ENCODE measurements at regions not wholly inside any gene's neighbourhood (a gene's known extent, or its start where the extent isn't known, plus 50 kb on each side); places are given as distances from the start of the nearest gene placed in this dataset.
"Not testable (repeated sequence)": the region's sequence is repeated elsewhere in the genome, so short reads cannot be mapped to it uniquely, and the experiment has no call there.

GRCh38 chr14:71606064-71606463 lies 326.2 kb upstream of the RGS6 start:
- no peak for DNase-seq (ENCODE audit: low read depth)

GRCh38 chr14:71606575-71606974 lies 325.7 kb upstream of the RGS6 start:
- DNase-seq (ENCODE audit: low read depth): no peak

- DNase-seq (ENCODE audit: low read depth): no peak
Measured at GRCh38 chr14:71607056-71607455, 325.2 kb upstream of the RGS6 start.

- no peak for DNase-seq (ENCODE audit: low read depth)
Measured at GRCh38 chr14:71610149-71610548, 322.1 kb upstream of the RGS6 start.

- DNase-seq (ENCODE audit: low read depth): no peak
Measured at GRCh38 chr14:71610797-71611196, 321.4 kb upstream of the RGS6 start.

GRCh38 chr14:71613168-71613567 lies 319.1 kb upstream of the RGS6 start:
- DNase-seq (ENCODE audit: low read depth): no peak

- DNase-seq (ENCODE audit: low read depth): no peak
Measured at GRCh38 chr14:71616013-71616412, 316.2 kb upstream of the RGS6 start.

GRCh38 chr14:71618047-71618446 lies 314.2 kb upstream of the RGS6 start:
- no peak for DNase-seq (ENCODE audit: low read depth)

- no peak for DNase-seq (ENCODE audit: low read depth)
Measured at GRCh38 chr14:71618716-71619115, 313.5 kb upstream of the RGS6 start.

GRCh38 chr14:71619472-71619871 lies 312.8 kb upstream of the RGS6 start:
- no peak for DNase-seq (ENCODE audit: low read depth)

GRCh38 chr14:71620401-71620800 lies 311.8 kb upstream of the RGS6 start:
- no peak for DNase-seq (ENCODE audit: low read depth)

- no peak for DNase-seq (ENCODE audit: low read depth)
Measured at GRCh38 chr14:71621276-71621675, 311.0 kb upstream of the RGS6 start.

- DNase-seq (ENCODE audit: low read depth): no peak
Measured at GRCh38 chr14:71621980-71622605, 310.1 kb upstream of the RGS6 start.

GRCh38 chr14:71623939-71624338 lies 308.3 kb upstream of the RGS6 start:
- DNase-seq (ENCODE audit: low read depth): no peak

- DNase-seq (ENCODE audit: low read depth): no peak
Measured at GRCh38 chr14:71625175-71625574, 307.1 kb upstream of the RGS6 start.

GRCh38 chr14:71625891-71626701 lies 306.1 kb upstream of the RGS6 start:
- DNase-seq (ENCODE audit: low read depth): no peak

GRCh38 chr14:71628433-71628832 lies 303.8 kb upstream of the RGS6 start:
- DNase-seq (ENCODE audit: low read depth): no peak

GRCh38 chr14:71629250-71629649 lies 303.0 kb upstream of the RGS6 start:
- DNase-seq (ENCODE audit: low read depth): no peak

- DNase-seq (ENCODE audit: low read depth): no peak
Measured at GRCh38 chr14:71629765-71630492, 302.3 kb upstream of the RGS6 start.

GRCh38 chr14:71631030-71631429 lies 301.2 kb upstream of the RGS6 start:
- DNase-seq (ENCODE audit: low read depth): not testable (repeated sequence)

- no peak for DNase-seq (ENCODE audit: low read depth)
Measured at GRCh38 chr14:71632440-71632946, 299.7 kb upstream of the RGS6 start.

- no peak for DNase-seq (ENCODE audit: low read depth)
Measured at GRCh38 chr14:71636076-71636475, 296.2 kb upstream of the RGS6 start.
